ENCODE measurements at regions not wholly inside any gene's neighbourhood (a gene's known extent, or its start where the extent isn't known, plus 50 kb on each side); places are given as distances from the start of the nearest gene placed in this dataset.

GRCh38 chr3:99499235-99500158 is 138.9 kb upstream of the COL8A1 start:
- no peak overlapping the region for H3K4me3 ChIP-seq (ENCODE audit: low read depth, poor library complexity, severe bottlenecking)
- intact Hi-C loops (cut with DNase I; ENCODE audit: low total_unique reads), result no loop called here
- TF ChIP-seq, protein P1, sequence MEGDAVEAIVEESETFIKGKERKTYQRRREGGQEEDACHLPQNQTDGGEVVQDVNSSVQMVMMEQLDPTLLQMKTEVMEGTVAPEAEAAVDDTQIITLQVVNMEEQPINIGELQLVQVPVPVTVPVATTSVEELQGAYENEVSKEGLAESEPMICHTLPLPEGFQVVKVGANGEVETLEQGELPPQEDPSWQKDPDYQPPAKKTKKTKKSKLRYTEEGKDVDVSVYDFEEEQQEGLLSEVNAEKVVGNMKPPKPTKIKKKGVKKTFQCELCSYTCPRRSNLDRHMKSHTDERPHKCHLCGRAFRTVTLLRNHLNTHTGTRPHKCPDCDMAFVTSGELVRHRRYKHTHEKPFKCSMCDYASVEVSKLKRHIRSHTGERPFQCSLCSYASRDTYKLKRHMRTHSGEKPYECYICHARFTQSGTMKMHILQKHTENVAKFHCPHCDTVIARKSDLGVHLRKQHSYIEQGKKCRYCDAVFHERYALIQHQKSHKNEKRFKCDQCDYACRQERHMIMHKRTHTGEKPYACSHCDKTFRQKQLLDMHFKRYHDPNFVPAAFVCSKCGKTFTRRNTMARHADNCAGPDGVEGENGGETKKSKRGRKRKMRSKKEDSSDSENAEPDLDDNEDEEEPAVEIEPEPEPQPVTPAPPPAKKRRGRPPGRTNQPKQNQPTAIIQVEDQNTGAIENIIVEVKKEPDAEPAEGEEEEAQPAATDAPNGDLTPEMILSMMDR (IDR thresholded peaks at IDR 0.05), result no peak
- no peak for TF ChIP-seq POLR2A (IDR thresholded peaks at IDR 0.05)
- WGBS, 2 donors, result 12 to 14% methylated on average over 4 of the region's 4 CpGs
- DNase-seq (ENCODE audit: low spot score in 2 of 2), result no peak

GRCh38 chr3:99498550-99499234 is 139.7 kb upstream of the COL8A1 start:
- peak in 1 of 2 donors; percentile 76 for DNase-seq (ENCODE audit: low spot score in 2 of 2)
- no peak overlapping the region for H3K4me3 ChIP-seq (ENCODE audit: low read depth, poor library complexity, severe bottlenecking)
- intact Hi-C loops (cut with DNase I; ENCODE audit: low total_unique reads), result no loop called here
- no peak for TF ChIP-seq POLR2A (IDR thresholded peaks at IDR 0.05)
- TF ChIP-seq, protein P1 (IDR thresholded peaks at IDR 0.05), result no peak
- WGBS, 2 donors, result 66 to 67% methylated on average over 8 of the region's 8 CpGs

GRCh38 chr3:99487894-99488293 is 150.5 kb upstream of the COL8A1 start:
- intact Hi-C loops (cut with DNase I; ENCODE audit: low total_unique reads), result no loop called here
- WGBS, 2 donors, result 66 to 89% methylated on average over 1 of the region's 1 CpG
- no peak overlapping the region for H3K4me3 ChIP-seq (ENCODE audit: low read depth, poor library complexity, severe bottlenecking)
- no peak for TF ChIP-seq POLR2A (IDR thresholded peaks at IDR 0.05)
- TF ChIP-seq, protein P1 (IDR thresholded peaks at IDR 0.05), result no peak
- DNase-seq (ENCODE audit: low spot score in 2 of 2), result no peak

- intact Hi-C loops (cut with DNase I; ENCODE audit: low total_unique reads), result no loop called here
- no peak overlapping the region for H3K4me3 ChIP-seq (ENCODE audit: low read depth, poor library complexity, severe bottlenecking)
- 70 to 73% methylated on average over 3 of the region's 3 CpGs for WGBS, 2 donors
- TF ChIP-seq, protein P1 (IDR thresholded peaks at IDR 0.05), result no peak
- no peak for TF ChIP-seq POLR2A (IDR thresholded peaks at IDR 0.05)
- no peak for DNase-seq (ENCODE audit: low spot score in 2 of 2)
These were observed 153.1 kb upstream of the COL8A1 start for GRCh38 chr3:99485286-99485685.

GRCh38 chr3:99484871-99485270 is 153.5 kb upstream of the COL8A1 start:
- intact Hi-C loops (cut with DNase I; ENCODE audit: low total_unique reads), result no loop called here
- TF ChIP-seq POLR2A (IDR thresholded peaks at IDR 0.05), result no peak
- TF ChIP-seq, protein P1 (IDR thresholded peaks at IDR 0.05), result no peak
- no peak for DNase-seq (ENCODE audit: low spot score in 2 of 2)
- no peak overlapping the region for H3K4me3 ChIP-seq (ENCODE audit: low read depth, poor library complexity, severe bottlenecking)
